GM06990 (cell line): ENCODE measurements at regions not wholly inside any gene's neighbourhood (a gene's known extent, or its start where the extent isn't known, plus 50 kb on each side); places are given as distances from the start of the nearest gene placed in this dataset.

ENCODE experiments used
- DNase-seq: peaks from one replicate; pipeline ENCODE4 v3.0.0-alpha.2; 2011; ENCODE audit not compliant: insufficient read length; ENCODE audit errors: extremely low read depth
- H3K27me3 ChIP-seq: replicated peaks from 2 replicates; pipeline ENCODE4 v1.6.0; 2011; ENCODE audit warnings: low read length; ENCODE audit not compliant: control insufficient read depth, insufficient read depth
- H3K36me3 ChIP-seq: 2 replicates; pipeline ENCODE4 v1.5.1; 2011; ENCODE audit warnings: low read length; ENCODE audit not compliant: control insufficient read depth, insufficient read depth
- H3K4me3 ChIP-seq: replicated peaks from 2 replicates; pipeline ENCODE4 v1.5.1; 2011; ENCODE audit warnings: low read depth, mild to moderate bottlenecking, control low read depth, low read length
- TF ChIP-seq, protein P1 (sequence below): IDR thresholded peaks from 2 replicates; pipeline ENCODE4 v1.5.1; 2011; ENCODE audit warnings: low read length, control low read depth, mild to moderate bottlenecking, inconsistent platforms; ENCODE audit not compliant: insufficient read depth, poor library complexity, severe bottlenecking

DNA sequence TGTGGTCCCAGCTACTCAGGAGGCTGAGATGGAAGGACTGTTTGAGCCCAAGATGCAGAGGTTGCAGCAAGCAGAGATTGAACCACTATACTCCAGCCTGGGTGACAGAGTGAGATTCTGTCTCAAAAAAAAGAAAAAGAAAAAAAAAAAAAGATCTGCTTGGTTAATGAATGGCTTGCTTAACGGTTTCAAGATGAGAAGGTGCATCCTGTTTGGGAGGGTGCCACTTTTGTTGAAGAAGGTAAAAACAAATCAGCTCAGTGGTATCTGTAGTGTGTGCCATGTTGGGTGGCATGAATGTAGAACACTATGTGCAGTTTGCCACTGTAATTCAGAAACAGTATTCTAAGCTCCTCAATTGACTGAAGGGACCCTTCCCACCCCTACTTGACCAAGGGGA lies 94.9 kb upstream of the ETV3 start:
- TF ChIP-seq, protein P1, sequence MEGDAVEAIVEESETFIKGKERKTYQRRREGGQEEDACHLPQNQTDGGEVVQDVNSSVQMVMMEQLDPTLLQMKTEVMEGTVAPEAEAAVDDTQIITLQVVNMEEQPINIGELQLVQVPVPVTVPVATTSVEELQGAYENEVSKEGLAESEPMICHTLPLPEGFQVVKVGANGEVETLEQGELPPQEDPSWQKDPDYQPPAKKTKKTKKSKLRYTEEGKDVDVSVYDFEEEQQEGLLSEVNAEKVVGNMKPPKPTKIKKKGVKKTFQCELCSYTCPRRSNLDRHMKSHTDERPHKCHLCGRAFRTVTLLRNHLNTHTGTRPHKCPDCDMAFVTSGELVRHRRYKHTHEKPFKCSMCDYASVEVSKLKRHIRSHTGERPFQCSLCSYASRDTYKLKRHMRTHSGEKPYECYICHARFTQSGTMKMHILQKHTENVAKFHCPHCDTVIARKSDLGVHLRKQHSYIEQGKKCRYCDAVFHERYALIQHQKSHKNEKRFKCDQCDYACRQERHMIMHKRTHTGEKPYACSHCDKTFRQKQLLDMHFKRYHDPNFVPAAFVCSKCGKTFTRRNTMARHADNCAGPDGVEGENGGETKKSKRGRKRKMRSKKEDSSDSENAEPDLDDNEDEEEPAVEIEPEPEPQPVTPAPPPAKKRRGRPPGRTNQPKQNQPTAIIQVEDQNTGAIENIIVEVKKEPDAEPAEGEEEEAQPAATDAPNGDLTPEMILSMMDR: no peak
- Histone ChIP-seq H3K36me3 (no peaks in the 10 kb centered on the region), H3K27me3 (no peaks in the 10 kb centered on the region), H3K4me3 (no peak overlapping the region)
- DNase-seq: no peak

DNA sequence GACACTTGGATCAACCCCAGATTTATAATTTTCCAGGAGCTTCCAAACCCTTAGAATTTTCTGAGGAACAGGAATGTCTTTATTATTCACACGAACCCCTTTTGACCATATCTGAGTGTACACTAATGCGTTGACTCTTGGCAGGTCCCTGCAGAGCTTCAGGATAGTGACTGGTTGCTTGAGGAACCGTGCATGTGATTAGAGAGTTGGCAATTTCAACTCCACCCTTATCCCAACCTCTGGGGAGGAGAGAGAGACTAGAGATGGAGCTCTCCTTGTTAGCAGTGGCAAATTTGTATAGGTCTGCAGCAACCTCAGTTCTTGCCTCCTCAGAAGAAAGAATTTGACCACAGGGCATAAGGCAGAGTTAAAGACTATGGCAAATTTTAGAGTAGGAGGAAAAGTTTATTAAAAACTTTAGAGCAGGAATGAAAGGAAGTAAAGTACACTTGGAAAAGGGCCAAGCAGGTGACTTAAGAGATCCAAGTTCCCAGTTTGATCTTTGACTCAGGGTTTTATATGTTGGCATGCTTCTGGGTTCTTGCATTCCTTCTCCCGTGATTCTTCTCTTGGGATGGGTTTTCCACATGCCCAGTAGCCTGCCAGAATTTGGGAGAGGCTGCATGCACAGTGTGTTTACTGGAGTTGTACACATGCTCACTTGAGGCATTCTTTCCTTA lies 93.8 kb upstream of the ETV3 start:
- TF ChIP-seq, protein P1: no peak
- Histone ChIP-seq H3K36me3 (no peaks in the 10 kb centered on the region), H3K27me3 (no peaks in the 10 kb centered on the region), H3K4me3 (no peak overlapping the region)
- DNase-seq: no peak

DNA sequence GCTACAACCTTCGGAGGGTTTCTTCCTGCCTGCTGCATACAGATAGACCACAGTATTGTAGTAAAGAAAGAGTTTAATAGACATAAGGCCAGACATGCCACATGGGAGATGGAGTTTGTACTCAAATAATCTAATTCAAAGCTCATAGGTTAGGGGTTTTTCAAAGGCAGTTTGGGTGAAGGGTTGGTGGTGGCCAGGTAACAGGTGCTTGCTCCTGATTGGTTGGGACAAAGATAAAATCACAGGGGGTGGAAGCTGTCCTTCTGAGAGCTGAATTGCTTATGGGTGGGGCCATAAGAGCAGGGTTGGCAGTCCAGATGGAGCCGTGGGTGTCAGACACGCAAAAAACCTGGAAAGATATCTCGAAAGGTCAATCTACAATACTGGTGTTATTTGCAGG lies 92.3 kb upstream of the ETV3 start:
- DNase-seq: no peak
- Histone ChIP-seq H3K36me3 (no peaks in the 10 kb centered on the region), H3K4me3 (no peak overlapping the region), H3K27me3 (no peaks in the 10 kb centered on the region)
- TF ChIP-seq, protein P1: no peak

DNA sequence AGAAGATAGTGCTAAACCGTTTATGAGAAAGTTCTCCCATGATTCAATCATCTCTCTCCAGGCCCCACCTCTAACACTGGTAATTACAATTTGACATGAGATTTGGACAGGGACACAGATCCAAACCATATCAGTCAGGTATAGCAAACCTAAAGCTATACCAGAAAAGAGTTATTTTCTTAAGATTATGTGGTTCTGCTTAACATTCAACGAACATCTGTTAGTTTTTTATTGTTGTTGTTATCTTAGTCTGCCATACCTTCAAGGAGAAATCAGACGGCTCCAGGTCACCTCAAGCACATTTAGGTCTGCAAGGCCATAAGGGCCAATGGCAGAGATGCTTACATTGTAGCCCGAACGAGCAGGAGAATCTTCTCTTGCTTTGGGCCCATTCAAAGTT lies 89.5 kb upstream of the ETV3 start:
- Histone ChIP-seq H3K27me3 (no peaks in the 10 kb centered on the region), H3K36me3 (no peaks in the 10 kb centered on the region)
- TF ChIP-seq, protein P1: no peak

DNA sequence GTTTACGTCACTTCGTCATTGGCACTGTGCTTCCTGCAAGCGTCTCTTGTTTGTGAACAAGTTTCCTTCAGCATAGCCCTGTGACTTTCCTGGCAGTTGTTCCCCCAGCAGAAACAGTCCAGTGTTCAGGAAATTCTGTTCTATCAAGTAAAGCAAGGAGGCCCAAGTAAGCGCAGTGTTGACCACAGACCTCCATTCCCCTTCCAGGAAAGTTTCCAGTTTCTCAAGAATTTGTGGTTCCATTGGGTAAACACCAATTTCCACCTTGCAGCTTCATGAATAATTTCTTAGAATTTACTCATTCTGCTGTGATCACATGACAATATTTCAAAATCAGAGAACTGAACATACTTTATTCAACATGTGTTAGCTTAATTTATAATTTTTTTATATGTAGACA lies 88.5 kb upstream of the ETV3 start:
- no peak for DNase-seq
- H3K36me3 ChIP-seq: no peaks in the 10 kb centered on the region
- TF ChIP-seq, protein P1: no peak
- H3K27me3 ChIP-seq: no peaks in the 10 kb centered on the region
- H3K4me3 ChIP-seq: no peak overlapping the region

More for the DNA sequence above, 89.5 kb upstream of the ETV3 start:
- DNase-seq: no peak
- no peak overlapping the region for H3K4me3 ChIP-seq

DNA sequence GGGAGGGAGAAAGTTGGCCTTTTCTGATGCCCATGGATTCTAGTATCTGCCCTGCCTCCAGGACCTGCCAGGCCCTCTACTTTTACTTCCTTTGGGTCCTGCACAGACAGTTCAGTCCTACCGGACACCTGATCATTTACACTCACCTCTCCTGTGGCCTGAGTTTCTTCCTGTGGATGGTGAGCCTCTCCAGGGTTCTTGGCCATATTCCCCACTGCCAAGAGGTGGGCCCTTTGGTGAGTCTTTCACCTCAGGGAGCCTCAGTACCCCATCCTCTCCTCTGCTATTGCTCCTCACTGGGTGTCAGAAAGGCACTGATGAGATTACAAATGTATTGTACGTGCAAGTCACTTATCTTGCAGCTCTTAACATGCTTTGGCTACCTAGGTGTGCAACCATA lies 81.4 kb upstream of the ETV3 start:
- no peak for DNase-seq
- peaks cover 3% of the 10 kb centered on the region for H3K27me3 ChIP-seq
- H3K4me3 ChIP-seq: no peak overlapping the region
- H3K36me3 ChIP-seq: no peaks in the 10 kb centered on the region
- TF ChIP-seq, protein P1: no peak
